IMR-90 (cell line): ENCODE measurements at regions not wholly inside any gene's neighbourhood (a gene's known extent, or its start where the extent isn't known, plus 50 kb on each side); places are given as distances from the start of the nearest gene placed in this dataset.

ENCODE experiments used
- ATAC-seq: fragments of 200-7000 bp; cut with Tn5 transposase; 2 replicates; pipeline ENCODE4 v1.9.1; 2020; ENCODE audit warnings: low read depth, mild to moderate bottlenecking, moderate library complexity
- BruUV-seq: library from RNA; stranded (reverse); fragments of 400-500 nt; replicated peaks from 2 replicates; lab custom pipeline; 2021; lab: Mats Ljungman, UMichigan
- CTCF ChIA-PET: fragments of 300-600 bp; formaldehyde crosslinking; extraction: SDS; loops from one replicate; lab custom pipeline; 2021; ENCODE audit warnings: antibody characterized with exemption; lab: Yijun Ruan, JAX
- POLR2A ChIA-PET: fragments of 300-600 bp; sonication (Branson Sonifier 250); formaldehyde crosslinking; loops from one replicate; lab custom pipeline; 2022; ENCODE audit warnings: antibody characterized with exemption; ENCODE audit not compliant: unreplicated experiment; lab: Charles Lee
- DNase-seq: peaks from one replicate; pipeline ENCODE4 v3.0.0; 2013
- H2AFZ ChIP-seq: replicated peaks from 2 replicates; pipeline ENCODE3; 2013; ENCODE audit warnings: low read length, mild to moderate bottlenecking; ENCODE audit not compliant: poor library complexity
- H2AK5ac ChIP-seq: 2 replicates; pipeline ENCODE4 v1.6.1; 2013; ENCODE audit warnings: low read depth, low read length, inconsistent platforms
- H2AK9ac ChIP-seq: replicated peaks from 2 replicates; pipeline ENCODE3; 2013; ENCODE audit warnings: mild to moderate bottlenecking, low read depth, low read length, moderate library complexity; ENCODE audit not compliant: poor library complexity
- H2BK120ac ChIP-seq: 2 replicates; pipeline ENCODE4 v1.6.1; 2013; ENCODE audit warnings: low read depth, low read length, inconsistent platforms
- H2BK15ac ChIP-seq: 3 replicates; pipeline ENCODE4 v1.6.1; 2013; ENCODE audit warnings: low read depth, low read length, inconsistent platforms
- H2BK20ac ChIP-seq: 2 replicates; pipeline ENCODE4 v1.6.1; 2013; ENCODE audit warnings: low read depth, mild to moderate bottlenecking, inconsistent platforms, low read length, moderate library complexity
- H2BK5ac ChIP-seq: 2 replicates; pipeline ENCODE4 v1.6.1; 2013; ENCODE audit warnings: mild to moderate bottlenecking, low read depth, low read length, inconsistent platforms; ENCODE audit not compliant: poor library complexity, severe bottlenecking
- H3K14ac ChIP-seq: replicated peaks from 2 replicates; pipeline ENCODE4 v1.6.1; 2013; ENCODE audit warnings: low read depth, low read length, inconsistent platforms
- H3K18ac ChIP-seq: 2 replicates; pipeline ENCODE4 v1.6.1; 2013; ENCODE audit warnings: low read depth, low read length, control low read depth
- H3K23ac ChIP-seq: 2 replicates; pipeline ENCODE4 v1.6.1; 2013; ENCODE audit warnings: low read depth, low read length, inconsistent platforms
- H3K27ac ChIP-seq: 2 replicates; pipeline ENCODE4 v1.5.1; 2013; ENCODE audit warnings: mild to moderate bottlenecking, control low read depth, low read length; ENCODE audit not compliant: insufficient read depth
- H3K27me3 ChIP-seq: 2 replicates; pipeline ENCODE4 v1.6.1; 2013; ENCODE audit warnings: low read length; ENCODE audit not compliant: control insufficient read depth, insufficient read depth
- H3K36me3 ChIP-seq: 2 replicates; pipeline ENCODE4 v1.6.1; 2013; ENCODE audit warnings: low read length, mixed read lengths; ENCODE audit not compliant: control insufficient read depth, insufficient read depth
- H3K4ac ChIP-seq: 2 replicates; pipeline ENCODE4 v1.6.1; 2013; ENCODE audit warnings: low read depth, low read length, inconsistent platforms
- H3K4me1 ChIP-seq: 2 replicates; pipeline ENCODE4 v1.6.1; 2013; ENCODE audit warnings: low read length, mixed read lengths; ENCODE audit not compliant: control insufficient read depth, insufficient read depth
- H3K4me2 ChIP-seq: 2 replicates; pipeline ENCODE4 v1.6.1; 2013; ENCODE audit warnings: low read depth, mild to moderate bottlenecking, control low read depth, low read length, moderate library complexity
- H3K4me3 ChIP-seq: 2 replicates; pipeline ENCODE4 v1.5.1; 2013; ENCODE audit warnings: low read depth, mild to moderate bottlenecking, control low read depth, low read length, moderate library complexity; ENCODE audit not compliant: insufficient read depth
- H3K56ac ChIP-seq: 2 replicates; pipeline ENCODE4 v1.6.1; 2013; ENCODE audit warnings: low read length, inconsistent platforms; ENCODE audit not compliant: insufficient read depth; ENCODE audit errors: extremely low read depth
- H3K79me1 ChIP-seq, 2 experiments: 2 replicates each; pipeline ENCODE4 v1.6.1; 2013; ENCODE audit warnings: low read length in 2 of 2, inconsistent platforms in 1 of 2, low read depth in 1 of 2
- H3K9ac ChIP-seq: 2 replicates; pipeline ENCODE4 v1.6.1; 2013; ENCODE audit warnings: low read depth, low read length, control low read depth
- H3K9me1 ChIP-seq: 2 replicates; pipeline ENCODE4 v1.6.1; 2013; ENCODE audit warnings: low read length, inconsistent platforms; ENCODE audit not compliant: insufficient read depth
- H3K9me3 ChIP-seq: 2 replicates; pipeline ENCODE4 v1.6.1; 2013; ENCODE audit warnings: low read length; ENCODE audit not compliant: control insufficient read depth, insufficient read depth
- H4K20me1 ChIP-seq: 2 replicates; pipeline ENCODE4 v1.6.1; 2013; ENCODE audit warnings: low read length, inconsistent platforms; ENCODE audit not compliant: insufficient read depth
- H4K5ac ChIP-seq: 2 replicates; pipeline ENCODE4 v1.6.1; 2013; ENCODE audit warnings: mild to moderate bottlenecking, low read depth, low read length, control low read depth
- H4K8ac ChIP-seq, 2 experiments: 2 replicates each; pipeline ENCODE4 v1.6.1; 2013; ENCODE audit warnings: low read depth in 2 of 2, low read length in 2 of 2, control low read depth in 1 of 2, inconsistent platforms in 1 of 2
- H4K91ac ChIP-seq: 2 replicates; pipeline ENCODE4 v1.6.1; 2013; ENCODE audit warnings: low read depth, low read length, inconsistent platforms; ENCODE audit not compliant: insufficient read depth
- BHLHE40 ChIP-seq: fragments of 150-350 bp; IDR thresholded peaks from 2 replicates; pipeline ENCODE4 v1.6.1; 2016; ENCODE audit warnings: mild to moderate bottlenecking, low read depth, low read length
- CEBPB ChIP-seq: IDR thresholded peaks from 2 replicates; pipeline ENCODE4 v1.6.1; 2012; ENCODE audit warnings: low read depth, low read length, improper control_type of control experiment
- CHD1 ChIP-seq: IDR thresholded peaks from 2 replicates; pipeline ENCODE4 v1.6.1; 2012; ENCODE audit warnings: low read depth, low read length, improper control_type of control experiment
- FOS ChIP-seq: fragments of 150-350 bp; IDR thresholded peaks from 2 replicates; pipeline ENCODE4 v1.6.1; 2016; ENCODE audit warnings: low read depth, low read length
- MAFK ChIP-seq: IDR thresholded peaks from 2 replicates; pipeline ENCODE4 v1.6.1; 2012; ENCODE audit warnings: low read depth, low read length, improper control_type of control experiment
- MAZ ChIP-seq: IDR thresholded peaks from 2 replicates; pipeline ENCODE4 v1.6.1; 2012; ENCODE audit warnings: low read depth, mild to moderate bottlenecking, low read length, improper control_type of control experiment, moderate library complexity, borderline replicate concordance
- MXI1 ChIP-seq: IDR thresholded peaks from 2 replicates; pipeline ENCODE4 v1.6.1; 2012; ENCODE audit warnings: low read depth, mild to moderate bottlenecking, low read length, moderate library complexity, borderline replicate concordance
- NFE2L2 ChIP-seq: fragments of 150-350 bp; IDR thresholded peaks from 2 replicates; pipeline ENCODE4 v1.6.1; 2016; ENCODE audit warnings: low read depth, mild to moderate bottlenecking, low read length
- POLR2A ChIP-seq: IDR thresholded peaks from 2 replicates; pipeline ENCODE4 v1.6.1; 2012; ENCODE audit warnings: mild to moderate bottlenecking, low read depth, low read length
- RCOR1 ChIP-seq: IDR thresholded peaks from 2 replicates; pipeline ENCODE4 v1.6.1; 2012; ENCODE audit warnings: mild to moderate bottlenecking, low read length, improper control_type of control experiment; ENCODE audit not compliant: insufficient replicate concordance
- RFX5 ChIP-seq: IDR thresholded peaks from 2 replicates; pipeline ENCODE4 v1.8.0; 2012; ENCODE audit warnings: low read depth, mild to moderate bottlenecking, low read length, moderate library complexity
- SMC3 ChIP-seq: fragments of 150-350 bp; IDR thresholded peaks from 2 replicates; pipeline ENCODE4 v1.6.1; 2016; ENCODE audit warnings: low read depth, mild to moderate bottlenecking, antibody characterized with exemption, low read length, moderate library complexity
- WGBS, 2 experiments: methylation state at CpG; one replicate each; pipeline versions ENCODE4 v1.1.5 to v1.1.7; 2013; ENCODE audit warnings: missing lambda C conversion rate in 2 of 2; ENCODE audit not compliant: insufficient read length in 1 of 2; ENCODE audit errors: extremely low coverage in 2 of 2; 5-methylcytosine and 5-hydroxymethylcytosine counted together
- dilution Hi-C: fragments of 300-500 bp; cut with HindIII; formaldehyde crosslinking; loops from one replicate; pipeline ENCODE4 v1.14.3; 2018; ENCODE audit warnings: low sequenced_read_pairs; ENCODE audit not compliant: unreplicated experiment
- in situ Hi-C: fragments of 300-500 bp; cut with MboI; formaldehyde crosslinking; loops from 3 replicates; pipeline ENCODE4 v1.14.3; 2019; ENCODE audit warnings: low sequenced_read_pairs, inconsistent platforms, mixed read lengths
- intact Hi-C: fragments of 100-400 bp; cut with micrococcal nuclease; formaldehyde crosslinking; loops from 2 replicates; pipeline ENCODE4 v1.10.0; 2022
- TF ChIP-seq, protein P1 (sequence below): fragments of 150-350 bp; IDR thresholded peaks from 2 replicates; pipeline ENCODE4 v1.6.1; 2017; ENCODE audit warnings: mild to moderate bottlenecking, antibody characterized with exemption, low read length, low read depth
- TF ChIP-seq, protein P2 (sequence below): conservative IDR thresholded peaks from 2 replicates; pipeline ENCODE4 v1.5.1; 2012; ENCODE audit warnings: mild to moderate bottlenecking, low read depth, low read length, improper control_type of control experiment
- TF ChIP-seq, protein P3 (sequence below): fragments of 150-350 bp; IDR thresholded peaks from 2 replicates; pipeline ENCODE4 v1.6.1; 2016; ENCODE audit warnings: low read depth, mild to moderate bottlenecking, low read length, moderate library complexity, borderline replicate concordance

DNA sequence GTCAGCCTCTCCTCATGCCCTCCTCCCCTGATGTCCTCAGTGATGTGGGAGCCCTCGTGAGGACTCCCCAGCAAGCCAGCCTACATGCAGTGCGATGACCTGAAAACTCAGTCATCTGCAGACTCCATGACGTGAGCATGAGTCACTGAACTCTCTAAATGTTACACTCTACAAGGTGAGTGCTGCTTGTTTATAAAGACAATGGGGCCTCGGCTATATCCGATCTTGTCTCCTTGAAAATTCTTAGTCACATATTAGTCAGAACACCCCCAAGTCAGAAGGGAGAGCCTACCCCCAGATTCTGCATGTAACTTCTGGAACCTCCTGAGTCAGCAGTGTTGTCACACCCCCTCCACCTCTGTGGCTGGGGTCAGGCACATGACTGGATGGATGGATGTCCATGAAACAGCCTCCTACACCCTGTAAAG, 673.8 kb downstream of the INHBA start:
- H3K27me3 ChIP-seq = no peaks in the 10 kb centered on the region
- H4K91ac ChIP-seq = peak overlapping the region; percentile 81
- H3K14ac ChIP-seq = peak overlapping the region; percentile 81; the same call in 1 of the 2 replicates
- H3K4me1 ChIP-seq = peaks cover 13% of the 10 kb centered on the region
- H2BK15ac ChIP-seq = peak overlapping the region; percentile 96; the same call in 2 of the 3 replicates
- no peak overlapping the region for H2AK9ac ChIP-seq
- peak overlapping the region; percentile 9 to 85; a peak in 2 of 4 replicates for H4K8ac ChIP-seq
- no peak overlapping the region; the same call in 1 of the 2 replicates for H3K4me2 ChIP-seq
- H3K36me3 ChIP-seq = no peaks in the 10 kb centered on the region
- in situ Hi-C loops = no loop called here
- H2AFZ ChIP-seq = peak overlapping the region; percentile 49
- ChIA-PET CTCF (interaction anchor here (0.6 kb wide), 1 partner anchor 1987 kb away, joined by 3 read pairs; no protein-coding TSS in a partner anchor), POLR2A (no interaction called here)
- ATAC-seq (peak; percentile 68), DNase-seq (peak; percentile 100)
- intact Hi-C loops = loop anchor here (5.0 kb wide), 1 partner anchor 668 kb away; no protein-coding TSS in a partner anchor
- peak overlapping the region; percentile 80; the same call in 1 of the 2 replicates for H3K23ac ChIP-seq
- H2BK5ac ChIP-seq = peak overlapping the region; percentile 66
- H3K4me3 ChIP-seq = no peak overlapping the region
- 0% methylated on average over 2 of the region's 5 CpGs; no CpG with 5 or more reads in 1 of the 2 experiments for WGBS, 2 experiments
- peak overlapping the region; percentile 94 for H2BK120ac ChIP-seq
- peak overlapping the region; percentile 64 for H3K56ac ChIP-seq
- no peaks in the 10 kb centered on the region for H4K20me1 ChIP-seq
- H2AK5ac ChIP-seq = peak overlapping the region; percentile 93
- peaks cover 25% of the 10 kb centered on the region for H3K9me1 ChIP-seq
- H3K9ac ChIP-seq = no peak overlapping the region
- dilution Hi-C loops = no loop called here
- peak overlapping the region; percentile 11; the same call in 1 of the 2 replicates for H3K27ac ChIP-seq
- no TSS peak for BruUV-seq
- H3K79me1 ChIP-seq = peaks cover 0 to 14% of the 10 kb centered on the region in 2 experiments; a peak in 2 of 4 replicates
- peak overlapping the region; percentile 90 for H3K4ac ChIP-seq
- H2BK20ac ChIP-seq = peak overlapping the region; percentile 97
- peak overlapping the region; percentile 82; the same call in 1 of the 2 replicates for H3K18ac ChIP-seq
- H4K5ac ChIP-seq = peak overlapping the region; percentile 68; the same call in 1 of the 2 replicates
- no peaks in the 10 kb centered on the region for H3K9me3 ChIP-seq
- TF ChIP-seq, protein P1, sequence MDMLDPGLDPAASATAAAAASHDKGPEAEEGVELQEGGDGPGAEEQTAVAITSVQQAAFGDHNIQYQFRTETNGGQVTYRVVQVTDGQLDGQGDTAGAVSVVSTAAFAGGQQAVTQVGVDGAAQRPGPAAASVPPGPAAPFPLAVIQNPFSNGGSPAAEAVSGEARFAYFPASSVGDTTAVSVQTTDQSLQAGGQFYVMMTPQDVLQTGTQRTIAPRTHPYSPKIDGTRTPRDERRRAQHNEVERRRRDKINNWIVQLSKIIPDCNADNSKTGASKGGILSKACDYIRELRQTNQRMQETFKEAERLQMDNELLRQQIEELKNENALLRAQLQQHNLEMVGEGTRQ = peak; percentile 77
- TF ChIP-seq MAFK (peak; percentile 94), RCOR1 (peak; percentile 11), NFE2L2 (peak; percentile 14; the same call in 1 of the 2 replicates), CHD1 (no peak), BHLHE40 (peak; percentile 91), CEBPB (peak; percentile 36; the same call in 1 of the 2 replicates), RFX5 (0 out of 2 replicates have a peak, but pooled peaks have one; percentile 2), SMC3 (peak; percentile 21; the same call in 1 of the 2 replicates), MAZ (peak; percentile 70), POLR2A (no peak), FOS (peak; percentile 98), MXI1 (no peak)
- TF ChIP-seq, protein P2, sequence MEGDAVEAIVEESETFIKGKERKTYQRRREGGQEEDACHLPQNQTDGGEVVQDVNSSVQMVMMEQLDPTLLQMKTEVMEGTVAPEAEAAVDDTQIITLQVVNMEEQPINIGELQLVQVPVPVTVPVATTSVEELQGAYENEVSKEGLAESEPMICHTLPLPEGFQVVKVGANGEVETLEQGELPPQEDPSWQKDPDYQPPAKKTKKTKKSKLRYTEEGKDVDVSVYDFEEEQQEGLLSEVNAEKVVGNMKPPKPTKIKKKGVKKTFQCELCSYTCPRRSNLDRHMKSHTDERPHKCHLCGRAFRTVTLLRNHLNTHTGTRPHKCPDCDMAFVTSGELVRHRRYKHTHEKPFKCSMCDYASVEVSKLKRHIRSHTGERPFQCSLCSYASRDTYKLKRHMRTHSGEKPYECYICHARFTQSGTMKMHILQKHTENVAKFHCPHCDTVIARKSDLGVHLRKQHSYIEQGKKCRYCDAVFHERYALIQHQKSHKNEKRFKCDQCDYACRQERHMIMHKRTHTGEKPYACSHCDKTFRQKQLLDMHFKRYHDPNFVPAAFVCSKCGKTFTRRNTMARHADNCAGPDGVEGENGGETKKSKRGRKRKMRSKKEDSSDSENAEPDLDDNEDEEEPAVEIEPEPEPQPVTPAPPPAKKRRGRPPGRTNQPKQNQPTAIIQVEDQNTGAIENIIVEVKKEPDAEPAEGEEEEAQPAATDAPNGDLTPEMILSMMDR = no peak
- TF ChIP-seq, protein P3, sequence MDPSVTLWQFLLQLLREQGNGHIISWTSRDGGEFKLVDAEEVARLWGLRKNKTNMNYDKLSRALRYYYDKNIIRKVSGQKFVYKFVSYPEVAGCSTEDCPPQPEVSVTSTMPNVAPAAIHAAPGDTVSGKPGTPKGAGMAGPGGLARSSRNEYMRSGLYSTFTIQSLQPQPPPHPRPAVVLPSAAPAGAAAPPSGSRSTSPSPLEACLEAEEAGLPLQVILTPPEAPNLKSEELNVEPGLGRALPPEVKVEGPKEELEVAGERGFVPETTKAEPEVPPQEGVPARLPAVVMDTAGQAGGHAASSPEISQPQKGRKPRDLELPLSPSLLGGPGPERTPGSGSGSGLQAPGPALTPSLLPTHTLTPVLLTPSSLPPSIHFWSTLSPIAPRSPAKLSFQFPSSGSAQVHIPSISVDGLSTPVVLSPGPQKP = no peak
